ENCODE measurements at regions not wholly inside any gene's neighbourhood (a gene's known extent, or its start where the extent isn't known, plus 50 kb on each side); places are given as distances from the start of the nearest gene placed in this dataset.

DNA sequence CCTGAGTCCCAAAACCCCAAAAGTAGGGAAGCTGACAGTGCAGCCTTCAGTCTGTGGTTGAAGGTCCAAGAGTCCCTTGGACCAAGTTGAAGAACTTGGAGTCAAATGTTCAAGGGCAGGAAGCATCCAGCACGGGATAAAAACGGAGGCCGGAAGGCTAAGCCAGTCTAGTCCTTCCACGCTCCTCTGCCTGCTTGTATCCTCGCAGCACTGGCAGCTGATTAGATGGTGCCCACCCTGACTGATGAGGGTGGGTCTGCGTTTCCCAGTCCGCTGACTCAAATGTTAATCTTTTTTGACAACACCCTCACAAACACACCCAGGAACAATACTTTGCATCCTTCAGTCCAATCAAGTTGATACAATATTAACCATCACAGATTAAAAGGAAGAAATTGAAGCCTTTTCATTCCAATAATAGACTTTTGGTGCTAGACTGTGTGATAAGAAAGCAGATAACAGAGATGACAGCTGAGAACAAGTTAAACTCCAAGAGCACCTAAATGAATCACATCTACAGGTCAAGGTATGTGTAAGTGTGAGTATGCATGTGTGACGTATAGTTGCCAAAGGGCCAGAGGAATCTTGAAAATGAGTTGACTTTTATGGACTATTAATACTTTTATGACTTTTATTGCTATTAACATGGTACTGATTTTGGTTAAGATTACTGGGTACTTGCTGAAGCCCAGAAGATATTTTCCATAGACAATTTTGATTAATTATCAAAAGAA is 933.5 kb upstream of the SOX9 start:
- Histone ChIP-seq H4K20me1 (ENCODE audit: insufficient read depth, low read length) (no peaks in the 10 kb centered on the region), H3K27ac (ENCODE audit: insufficient read depth, low read length) (no peak overlapping the region), H2BK15ac (ENCODE audit: low read depth, low read length) (peak overlapping the region; percentile 56; the same call in 1 of the 3 replicates), H3K23ac (ENCODE audit: low read depth, low read length) (no peak overlapping the region), H3K36me3 (ENCODE audit: control insufficient read depth, insufficient read depth, low read length) (no peaks in the 10 kb centered on the region), H4K91ac (ENCODE audit: insufficient read depth, low read depth, low read length) (no peak overlapping the region), H3K4ac (ENCODE audit: low read depth, low read length) (peak overlapping the region; percentile 27; the same call in 1 of the 2 replicates), H4K8ac (ENCODE audit: low read depth in 2 of 2, low read length in 2 of 2) (no peak overlapping the region), H3K27me3 (ENCODE audit: control insufficient read depth, insufficient read depth, low read length) (no peaks in the 10 kb centered on the region), H3K4me3 (ENCODE audit: insufficient read depth, low read depth, low read length) (no peak overlapping the region), H3K9me1 (ENCODE audit: insufficient read depth, low read length) (peaks cover 4% of the 10 kb centered on the region), H2BK5ac (ENCODE audit: low read depth, low read length, poor library complexity, severe bottlenecking) (no peak overlapping the region), H3K18ac (ENCODE audit: low read depth, low read length) (no peak overlapping the region), H3K9me3 (ENCODE audit: control insufficient read depth, insufficient read depth, low read length) (no peaks in the 10 kb centered on the region), H2AFZ (replicated peaks; ENCODE audit: low read length, poor library complexity) (no peak overlapping the region), H2AK5ac (ENCODE audit: low read depth, low read length) (peak overlapping the region; percentile 58), H2BK120ac (ENCODE audit: low read depth, low read length) (peak overlapping the region; percentile 5), H2AK9ac (replicated peaks; ENCODE audit: low read depth, low read length, poor library complexity) (no peak overlapping the region), H4K5ac (ENCODE audit: low read depth, low read length) (no peak overlapping the region), H3K56ac (ENCODE audit: extremely low read depth, insufficient read depth, low read length) (no peak overlapping the region), H2BK20ac (ENCODE audit: low read depth, low read length) (peak overlapping the region; percentile 54; the same call in 1 of the 2 replicates), H3K4me1 (ENCODE audit: control insufficient read depth, insufficient read depth, low read length) (peaks cover 7% of the 10 kb centered on the region), H3K14ac (replicated peaks; ENCODE audit: low read depth, low read length) (peak overlapping the region; percentile 52; the same call in 1 of the 2 replicates), H3K9ac (ENCODE audit: low read depth, low read length) (no peak overlapping the region), H3K4me2 (ENCODE audit: low read depth, low read length) (no peak overlapping the region), H3K79me1 (ENCODE audit: low read depth in 1 of 2, low read length in 2 of 2) (no peaks in the 10 kb centered on the region)
- DNase-seq (no peak), ATAC-seq (ENCODE audit: low read depth) (no peak)
- 89% methylated on average over 3 of the region's 8 CpGs; no CpG with 5 or more reads in 1 of the 2 experiments for WGBS, 2 experiments (ENCODE audit: extremely low coverage in 2 of 2, insufficient read length in 1 of 2)
- in situ Hi-C loops (cut with MboI; ENCODE audit: low sequenced_read_pairs) (no loop called here), intact Hi-C loops (cut with micrococcal nuclease) (loop anchor here (10.0 kb wide), 1 partner anchor 237 kb away; no protein-coding TSS in a partner anchor), dilution Hi-C loops (cut with HindIII; ENCODE audit: low sequenced_read_pairs, unreplicated experiment) (no loop called here)
- BruUV-seq (replicated peaks), result no TSS peak
- no peak for TF ChIP-seq RAD21 (IDR thresholded peaks at IDR 0.05; ENCODE audit: low read length)
- no peak for TF ChIP-seq FOS (IDR thresholded peaks at IDR 0.05; ENCODE audit: low read depth, low read length)
- no peak for TF ChIP-seq MXI1 (IDR thresholded peaks at IDR 0.05; ENCODE audit: borderline replicate concordance, low read depth, low read length)
- no peak for TF ChIP-seq MAFK (IDR thresholded peaks at IDR 0.05; ENCODE audit: low read depth, low read length)
- TF ChIP-seq RCOR1 (IDR thresholded peaks at IDR 0.05; ENCODE audit: insufficient replicate concordance, low read length), result no peak
- TF ChIP-seq BHLHE40 (IDR thresholded peaks at IDR 0.05; ENCODE audit: low read depth, low read length), result no peak
- CTCF ChIA-PET, result no interaction called here
- POLR2A ChIA-PET (ENCODE audit: unreplicated experiment), result no interaction called here

Data from IMR-90 (cell line).